K562 (cell line): ENCODE measurements at regions not wholly inside any gene's neighbourhood (a gene's known extent, or its start where the extent isn't known, plus 50 kb on each side); places are given as distances from the start of the nearest gene placed in this dataset.

Experiments used
- BRCA1 ChIP-seq, 2 experiments: fragments of 450-650 bp in 1 of 2; sonication (generic) in 1 of 2; formaldehyde crosslinking in 1 of 2; IDR thresholded peaks; 2 replicates each; pipeline versions ENCODE4 v1.5.0 to v1.6.1; 2017 to 2020; ENCODE audit warnings: mild to moderate bottlenecking in 1 of 2, missing genetic modification reagents in 1 of 2
- CHD4 ChIP-seq: fragments of 200-600 bp; sonication (generic); IDR thresholded peaks from 3 replicates; pipeline ENCODE4 v1.6.1; 2012; ENCODE audit warnings: low read depth, mild to moderate bottlenecking, mixed read lengths, low read length, inconsistent platforms; ENCODE audit not compliant: insufficient read depth, insufficient replicate concordance, poor library complexity, severe bottlenecking
- CTCF ChIP-seq, 3 experiments: IDR thresholded peaks in 2 of 3; conservative IDR thresholded peaks in 1 of 3; 2 replicates each; pipeline ENCODE4 v1.5.1; 2011 to 2012; ENCODE audit warnings: low read length in 3 of 3, mild to moderate bottlenecking in 3 of 3, control low read depth in 2 of 3, improper control_type of control experiment in 1 of 3, inconsistent platforms in 1 of 3, low read depth in 1 of 3, mixed read lengths in 1 of 3, moderate library complexity in 1 of 3; ENCODE audit not compliant: insufficient read depth in 2 of 3
- EP400 ChIP-seq: fragments of 450-650 bp; IDR thresholded peaks from 2 replicates; pipeline ENCODE4 v1.6.1; 2017; ENCODE audit warnings: antibody characterized with exemption, mild to moderate bottlenecking, moderate library complexity
- MLX ChIP-seq, 2 experiments: fragments of 450-650 bp in 1 of 2; sonication (generic) in 1 of 2; formaldehyde crosslinking; conservative IDR thresholded peaks; 2 replicates each; pipeline versions ENCODE4 v1.4.0 to v1.8.1; 2020 to 2022; ENCODE audit warnings: mild to moderate bottlenecking in 1 of 2, missing genetic modification reagents in 1 of 2
- MTA1 ChIP-seq: fragments of 450-650 bp; IDR thresholded peaks from 2 replicates; pipeline ENCODE4 v1.6.1; 2017; ENCODE audit warnings: borderline replicate concordance
- NELFE ChIP-seq: IDR thresholded peaks from 2 replicates; pipeline ENCODE4 v1.6.1; 2011; ENCODE audit warnings: mild to moderate bottlenecking; ENCODE audit not compliant: insufficient read depth, insufficient read length
- POLR2A ChIP-seq: fragments of 450-650 bp; conservative IDR thresholded peaks from 2 replicates; pipeline ENCODE4 v1.6.1; 2016
- POLR2AphosphoS5 ChIP-seq: IDR thresholded peaks from 2 replicates; pipeline ENCODE4 v1.6.1; 2011; ENCODE audit warnings: mild to moderate bottlenecking, low read depth, low read length, moderate library complexity; ENCODE audit not compliant: control insufficient read depth, insufficient read depth
- ZBTB17 ChIP-seq: fragments of 450-650 bp; formaldehyde crosslinking; IDR thresholded peaks from 2 replicates; pipeline ENCODE4 v1.4.0; 2020; ENCODE audit warnings: mild to moderate bottlenecking
- ZNF3 ChIP-seq: fragments of 250-450 bp; sonication (Bioruptor Pico); IDR thresholded peaks from 2 replicates; pipeline ENCODE4 v1.5.0; 2021; ENCODE audit warnings: mild to moderate bottlenecking, moderate library complexity
- TF ChIP-seq, protein P1 (sequence below): sonication (generic); formaldehyde crosslinking; IDR thresholded peaks from 2 replicates; pipeline ENCODE4 v1.8.0; 2023; ENCODE audit warnings: mild to moderate bottlenecking, missing genetic modification reagents
- TF ChIP-seq, protein P2 (sequence below): fragments of 200-600 bp; sonication (generic); IDR thresholded peaks from one replicate; pipeline ENCODE4 v1.6.1; 2012; ENCODE audit warnings: mild to moderate bottlenecking, low read depth, low read length, inconsistent platforms
- TF ChIP-seq, protein P3 (sequence below): sonication (generic); formaldehyde crosslinking; IDR thresholded peaks from 2 replicates; pipeline ENCODE4 v1.8.0; 2022; ENCODE audit warnings: mild to moderate bottlenecking, low read depth, missing genetic modification reagents

- no peak for TF ChIP-seq POLR2AphosphoS5
- TF ChIP-seq MTA1, result no peak
- TF ChIP-seq MLX (CRISPR knock-in tag; conservative IDR thresholded peaks at IDR 0.05), result no peak
- TF ChIP-seq CTCF (IDR thresholded peaks at IDR 0.05 in 2 of 3, conservative IDR thresholded peaks at IDR 0.05 in 1 of 3; ENCODE audit: insufficient read depth in 2 of 3, low read depth in 1 of 3, low read length in 3 of 3), result no peak
- no peak for TF ChIP-seq POLR2A
- no peak for TF ChIP-seq ZNF3 (CRISPR knock-in tag)
- no peak for TF ChIP-seq BRCA1 (IDR thresholded peaks at IDR 0.05)
- no peak for TF ChIP-seq BRCA1 (CRISPR knock-in tag; IDR thresholded peaks at IDR 0.05)
- TF ChIP-seq, protein P1, sequence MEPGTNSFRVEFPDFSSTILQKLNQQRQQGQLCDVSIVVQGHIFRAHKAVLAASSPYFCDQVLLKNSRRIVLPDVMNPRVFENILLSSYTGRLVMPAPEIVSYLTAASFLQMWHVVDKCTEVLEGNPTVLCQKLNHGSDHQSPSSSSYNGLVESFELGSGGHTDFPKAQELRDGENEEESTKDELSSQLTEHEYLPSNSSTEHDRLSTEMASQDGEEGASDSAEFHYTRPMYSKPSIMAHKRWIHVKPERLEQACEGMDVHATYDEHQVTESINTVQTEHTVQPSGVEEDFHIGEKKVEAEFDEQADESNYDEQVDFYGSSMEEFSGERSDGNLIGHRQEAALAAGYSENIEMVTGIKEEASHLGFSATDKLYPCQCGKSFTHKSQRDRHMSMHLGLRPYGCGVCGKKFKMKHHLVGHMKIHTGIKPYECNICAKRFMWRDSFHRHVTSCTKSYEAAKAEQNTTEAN (CRISPR knock-in tag), result no peak
- TF ChIP-seq, protein P2, sequence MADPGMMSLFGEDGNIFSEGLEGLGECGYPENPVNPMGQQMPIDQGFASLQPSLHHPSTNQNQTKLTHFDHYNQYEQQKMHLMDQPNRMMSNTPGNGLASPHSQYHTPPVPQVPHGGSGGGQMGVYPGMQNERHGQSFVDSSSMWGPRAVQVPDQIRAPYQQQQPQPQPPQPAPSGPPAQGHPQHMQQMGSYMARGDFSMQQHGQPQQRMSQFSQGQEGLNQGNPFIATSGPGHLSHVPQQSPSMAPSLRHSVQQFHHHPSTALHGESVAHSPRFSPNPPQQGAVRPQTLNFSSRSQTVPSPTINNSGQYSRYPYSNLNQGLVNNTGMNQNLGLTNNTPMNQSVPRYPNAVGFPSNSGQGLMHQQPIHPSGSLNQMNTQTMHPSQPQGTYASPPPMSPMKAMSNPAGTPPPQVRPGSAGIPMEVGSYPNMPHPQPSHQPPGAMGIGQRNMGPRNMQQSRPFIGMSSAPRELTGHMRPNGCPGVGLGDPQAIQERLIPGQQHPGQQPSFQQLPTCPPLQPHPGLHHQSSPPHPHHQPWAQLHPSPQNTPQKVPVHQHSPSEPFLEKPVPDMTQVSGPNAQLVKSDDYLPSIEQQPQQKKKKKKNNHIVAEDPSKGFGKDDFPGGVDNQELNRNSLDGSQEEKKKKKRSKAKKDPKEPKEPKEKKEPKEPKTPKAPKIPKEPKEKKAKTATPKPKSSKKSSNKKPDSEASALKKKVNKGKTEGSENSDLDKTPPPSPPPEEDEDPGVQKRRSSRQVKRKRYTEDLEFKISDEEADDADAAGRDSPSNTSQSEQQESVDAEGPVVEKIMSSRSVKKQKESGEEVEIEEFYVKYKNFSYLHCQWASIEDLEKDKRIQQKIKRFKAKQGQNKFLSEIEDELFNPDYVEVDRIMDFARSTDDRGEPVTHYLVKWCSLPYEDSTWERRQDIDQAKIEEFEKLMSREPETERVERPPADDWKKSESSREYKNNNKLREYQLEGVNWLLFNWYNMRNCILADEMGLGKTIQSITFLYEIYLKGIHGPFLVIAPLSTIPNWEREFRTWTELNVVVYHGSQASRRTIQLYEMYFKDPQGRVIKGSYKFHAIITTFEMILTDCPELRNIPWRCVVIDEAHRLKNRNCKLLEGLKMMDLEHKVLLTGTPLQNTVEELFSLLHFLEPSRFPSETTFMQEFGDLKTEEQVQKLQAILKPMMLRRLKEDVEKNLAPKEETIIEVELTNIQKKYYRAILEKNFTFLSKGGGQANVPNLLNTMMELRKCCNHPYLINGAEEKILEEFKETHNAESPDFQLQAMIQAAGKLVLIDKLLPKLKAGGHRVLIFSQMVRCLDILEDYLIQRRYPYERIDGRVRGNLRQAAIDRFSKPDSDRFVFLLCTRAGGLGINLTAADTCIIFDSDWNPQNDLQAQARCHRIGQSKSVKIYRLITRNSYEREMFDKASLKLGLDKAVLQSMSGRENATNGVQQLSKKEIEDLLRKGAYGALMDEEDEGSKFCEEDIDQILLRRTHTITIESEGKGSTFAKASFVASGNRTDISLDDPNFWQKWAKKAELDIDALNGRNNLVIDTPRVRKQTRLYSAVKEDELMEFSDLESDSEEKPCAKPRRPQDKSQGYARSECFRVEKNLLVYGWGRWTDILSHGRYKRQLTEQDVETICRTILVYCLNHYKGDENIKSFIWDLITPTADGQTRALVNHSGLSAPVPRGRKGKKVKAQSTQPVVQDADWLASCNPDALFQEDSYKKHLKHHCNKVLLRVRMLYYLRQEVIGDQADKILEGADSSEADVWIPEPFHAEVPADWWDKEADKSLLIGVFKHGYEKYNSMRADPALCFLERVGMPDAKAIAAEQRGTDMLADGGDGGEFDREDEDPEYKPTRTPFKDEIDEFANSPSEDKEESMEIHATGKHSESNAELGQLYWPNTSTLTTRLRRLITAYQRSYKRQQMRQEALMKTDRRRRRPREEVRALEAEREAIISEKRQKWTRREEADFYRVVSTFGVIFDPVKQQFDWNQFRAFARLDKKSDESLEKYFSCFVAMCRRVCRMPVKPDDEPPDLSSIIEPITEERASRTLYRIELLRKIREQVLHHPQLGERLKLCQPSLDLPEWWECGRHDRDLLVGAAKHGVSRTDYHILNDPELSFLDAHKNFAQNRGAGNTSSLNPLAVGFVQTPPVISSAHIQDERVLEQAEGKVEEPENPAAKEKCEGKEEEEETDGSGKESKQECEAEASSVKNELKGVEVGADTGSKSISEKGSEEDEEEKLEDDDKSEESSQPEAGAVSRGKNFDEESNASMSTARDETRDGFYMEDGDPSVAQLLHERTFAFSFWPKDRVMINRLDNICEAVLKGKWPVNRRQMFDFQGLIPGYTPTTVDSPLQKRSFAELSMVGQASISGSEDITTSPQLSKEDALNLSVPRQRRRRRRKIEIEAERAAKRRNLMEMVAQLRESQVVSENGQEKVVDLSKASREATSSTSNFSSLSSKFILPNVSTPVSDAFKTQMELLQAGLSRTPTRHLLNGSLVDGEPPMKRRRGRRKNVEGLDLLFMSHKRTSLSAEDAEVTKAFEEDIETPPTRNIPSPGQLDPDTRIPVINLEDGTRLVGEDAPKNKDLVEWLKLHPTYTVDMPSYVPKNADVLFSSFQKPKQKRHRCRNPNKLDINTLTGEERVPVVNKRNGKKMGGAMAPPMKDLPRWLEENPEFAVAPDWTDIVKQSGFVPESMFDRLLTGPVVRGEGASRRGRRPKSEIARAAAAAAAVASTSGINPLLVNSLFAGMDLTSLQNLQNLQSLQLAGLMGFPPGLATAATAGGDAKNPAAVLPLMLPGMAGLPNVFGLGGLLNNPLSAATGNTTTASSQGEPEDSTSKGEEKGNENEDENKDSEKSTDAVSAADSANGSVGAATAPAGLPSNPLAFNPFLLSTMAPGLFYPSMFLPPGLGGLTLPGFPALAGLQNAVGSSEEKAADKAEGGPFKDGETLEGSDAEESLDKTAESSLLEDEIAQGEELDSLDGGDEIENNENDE, result no peak
- no peak for TF ChIP-seq ZBTB17 (CRISPR knock-in tag)
- TF ChIP-seq CHD4, result no peak
- no peak for TF ChIP-seq EP400
- TF ChIP-seq, protein P3, sequence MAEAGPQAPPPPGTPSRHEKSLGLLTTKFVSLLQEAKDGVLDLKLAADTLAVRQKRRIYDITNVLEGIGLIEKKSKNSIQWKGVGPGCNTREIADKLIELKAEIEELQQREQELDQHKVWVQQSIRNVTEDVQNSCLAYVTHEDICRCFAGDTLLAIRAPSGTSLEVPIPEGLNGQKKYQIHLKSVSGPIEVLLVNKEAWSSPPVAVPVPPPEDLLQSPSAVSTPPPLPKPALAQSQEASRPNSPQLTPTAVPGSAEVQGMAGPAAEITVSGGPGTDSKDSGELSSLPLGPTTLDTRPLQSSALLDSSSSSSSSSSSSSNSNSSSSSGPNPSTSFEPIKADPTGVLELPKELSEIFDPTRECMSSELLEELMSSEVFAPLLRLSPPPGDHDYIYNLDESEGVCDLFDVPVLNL (CRISPR knock-in tag), result no peak
- no peak for TF ChIP-seq NELFE
Observed at GRCh38 chr7:156060925-156061324, 248.7 kb upstream of the SHH start.
